HCEC 1CT (cell line): ENCODE measurements at regions not wholly inside any gene's neighbourhood (a gene's known extent, or its start where the extent isn't known, plus 50 kb on each side); places are given as distances from the start of the nearest gene placed in this dataset.

Source experiments
- DNase-seq: peaks from one replicate; pipeline ENCODE4 v3.0.0-alpha.2; 2017

DNA sequence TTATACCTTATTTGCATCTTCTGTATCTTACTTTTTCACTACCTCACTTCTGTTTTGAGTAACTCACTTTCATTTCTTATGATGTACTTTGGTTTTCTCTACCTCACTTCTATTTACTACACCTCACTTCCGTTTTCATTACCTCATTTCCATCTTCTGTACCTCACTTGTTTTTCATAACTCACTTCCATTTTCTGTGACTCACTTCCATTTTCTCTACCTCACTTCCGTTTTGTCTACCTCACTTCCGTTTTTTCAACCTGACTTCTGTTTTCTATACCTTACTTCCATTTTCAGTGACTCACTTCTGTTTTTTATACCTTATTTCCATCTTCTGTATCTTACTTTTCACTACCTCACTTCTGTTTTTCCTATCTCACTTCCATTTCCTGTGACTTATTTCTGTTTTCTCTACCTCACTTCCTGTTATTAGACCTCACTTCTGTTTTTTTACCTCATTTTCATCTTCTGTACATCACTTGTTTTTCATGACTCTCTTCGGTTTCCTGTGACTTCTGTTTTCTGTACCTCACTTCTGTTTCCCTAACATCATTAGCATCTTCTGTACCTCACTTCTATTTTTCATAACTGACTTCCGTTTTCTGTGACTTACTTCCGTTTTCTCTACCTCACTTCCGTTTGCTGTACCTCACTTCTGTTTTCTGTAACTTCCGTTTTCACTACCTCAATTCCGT is 493.1 kb upstream of the AKR1E2 start:
- no peak for DNase-seq

DNA sequence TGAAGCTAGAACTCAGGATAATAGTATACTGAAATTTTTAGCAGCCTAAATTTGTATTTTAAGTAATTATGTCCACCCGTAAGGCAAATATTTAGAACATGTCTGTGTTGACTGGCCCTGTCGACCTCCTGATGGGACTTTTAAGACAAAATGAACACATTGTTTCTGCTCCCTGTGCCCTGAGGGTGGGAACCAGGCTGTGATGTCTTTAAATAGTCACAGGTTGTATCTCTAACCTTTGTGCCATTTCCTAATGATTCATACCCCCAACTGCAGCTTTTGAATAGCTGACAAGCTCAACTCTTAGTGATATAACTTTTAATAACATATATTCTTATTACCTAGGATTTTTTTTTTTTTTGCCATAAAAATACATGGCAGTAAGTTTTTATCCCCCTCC is 494.9 kb upstream of the AKR1E2 start:
- no peak for DNase-seq

- DNase-seq = no peak
These were observed 495.4 kb upstream of the AKR1E2 start for GRCh38 chr10:4330636-4331035.

DNA sequence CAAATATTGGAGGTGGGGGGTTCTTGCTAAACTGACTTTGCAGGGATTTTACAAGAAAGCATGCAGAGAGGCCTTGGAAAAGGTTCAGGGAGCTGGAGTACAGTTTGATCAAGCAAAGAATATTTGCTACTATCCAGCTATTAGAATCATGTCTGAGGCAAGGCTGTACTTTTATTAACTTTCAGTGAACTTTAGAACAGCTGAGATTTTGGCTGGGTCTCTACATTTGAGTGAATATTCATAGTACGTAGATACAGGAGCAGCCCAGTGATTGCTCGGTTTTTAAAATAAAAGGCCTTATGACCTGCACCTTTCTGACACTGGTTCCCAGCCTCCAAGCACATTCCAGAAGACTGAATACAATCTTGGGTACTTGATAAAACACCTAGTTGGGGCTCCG is 496.8 kb upstream of the AKR1E2 start:
- DNase-seq = no peak

DNA sequence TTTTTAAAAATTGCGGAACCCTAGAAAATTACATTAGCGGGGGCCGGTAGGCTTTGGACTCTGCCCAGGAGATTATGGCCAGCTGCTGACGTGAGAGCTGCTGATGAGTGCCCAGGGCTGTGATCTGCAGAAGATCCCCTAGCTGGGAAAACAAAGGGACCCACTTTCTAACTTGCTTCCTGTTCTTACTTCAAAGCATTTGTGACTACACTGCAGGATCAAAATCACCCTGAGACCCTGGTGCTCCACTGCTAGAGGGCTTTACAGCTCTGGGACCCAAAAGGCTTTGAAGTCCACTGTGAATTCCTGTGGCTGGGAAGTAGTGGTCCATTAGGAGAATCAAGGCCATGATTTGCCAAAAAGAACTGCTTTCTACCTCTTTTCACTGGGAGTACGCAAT is 499.4 kb upstream of the AKR1E2 start:
- DNase-seq = no peak

DNA sequence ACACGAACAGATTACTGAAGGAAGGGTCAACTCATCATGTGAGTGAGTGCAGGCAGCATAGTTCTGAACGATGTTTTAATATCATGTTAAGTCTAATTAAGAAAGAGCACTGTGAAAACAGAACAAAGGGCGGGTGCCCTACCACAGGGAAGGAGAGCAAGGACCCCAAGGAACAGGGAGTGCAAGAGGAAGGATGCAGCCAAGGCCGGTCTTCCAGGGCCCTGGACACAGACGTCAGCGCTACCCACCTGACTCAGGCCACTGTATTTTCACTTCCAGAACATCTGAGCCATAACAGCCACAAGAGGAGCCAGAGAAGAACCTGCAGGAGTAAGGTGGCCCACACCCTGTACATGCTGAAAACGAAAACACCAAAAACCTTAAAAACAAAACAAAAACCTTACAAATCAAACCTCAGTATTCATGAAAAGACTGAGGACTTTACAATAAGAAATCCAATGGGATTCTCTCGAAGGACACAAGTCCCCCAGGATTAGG is 506.1 kb upstream of the AKR1E2 start:
- DNase-seq = no peak

GRCh38 chr10:4316161-4316810 is 509.7 kb upstream of the AKR1E2 start:
- no peak for DNase-seq

GRCh38 chr10:4315551-4315950 is 510.5 kb upstream of the AKR1E2 start:
- DNase-seq = no peak

- no peak for DNase-seq
These were observed 513.0 kb upstream of the AKR1E2 start for GRCh38 chr10:4313051-4313450.

DNA sequence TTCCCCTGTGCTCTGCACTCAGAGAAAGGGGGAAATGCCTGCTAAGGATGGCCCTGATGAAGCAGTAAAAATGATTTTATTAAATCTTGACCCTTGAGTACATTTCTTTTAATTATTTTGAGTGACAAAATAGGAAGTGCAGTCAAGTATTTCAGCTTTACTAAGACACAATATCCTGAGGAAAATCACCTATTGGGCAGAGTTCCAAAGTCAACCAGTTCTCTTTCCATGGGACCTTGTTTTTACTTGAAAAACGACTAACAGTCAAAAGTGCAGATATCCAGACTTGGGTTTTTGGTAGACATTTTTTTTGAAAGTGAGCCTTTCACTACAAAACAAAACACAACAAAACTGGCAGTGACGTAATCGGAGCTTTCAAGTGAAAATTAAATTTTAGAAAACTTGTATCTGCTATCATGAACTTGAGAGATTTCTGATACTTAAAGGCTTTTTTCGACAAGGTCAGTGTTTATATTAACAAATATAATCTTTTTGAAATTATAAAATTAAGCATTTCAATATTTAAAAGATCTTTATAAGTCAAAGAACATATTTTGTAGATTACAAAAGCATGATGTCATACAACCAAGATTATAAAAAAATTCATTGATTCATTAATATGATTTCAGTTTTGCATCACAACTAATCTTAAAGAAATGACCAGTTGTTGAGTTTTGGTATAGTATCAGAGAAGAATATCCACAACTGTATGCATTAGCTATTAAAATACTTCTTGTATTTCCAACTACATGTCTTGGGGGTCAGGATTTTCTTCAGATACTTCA is 513.8 kb upstream of the AKR1E2 start:
- DNase-seq = no peak

- no peak for DNase-seq
These were observed 515.8 kb upstream of the AKR1E2 start for GRCh38 chr10:4310172-4310571.

- no peak for DNase-seq
These were observed 518.1 kb upstream of the AKR1E2 start for GRCh38 chr10:4307910-4308309.

GRCh38 chr10:4306871-4307270 is 519.1 kb upstream of the AKR1E2 start:
- no peak for DNase-seq

GRCh38 chr10:4303045-4303444 is 518.0 kb upstream of the KLF6 start:
- no peak for DNase-seq

- DNase-seq = no peak
These were observed 516.5 kb upstream of the KLF6 start for GRCh38 chr10:4301291-4302045.

GRCh38 chr10:4296161-4296560 is 511.2 kb upstream of the KLF6 start:
- no peak for DNase-seq

DNA sequence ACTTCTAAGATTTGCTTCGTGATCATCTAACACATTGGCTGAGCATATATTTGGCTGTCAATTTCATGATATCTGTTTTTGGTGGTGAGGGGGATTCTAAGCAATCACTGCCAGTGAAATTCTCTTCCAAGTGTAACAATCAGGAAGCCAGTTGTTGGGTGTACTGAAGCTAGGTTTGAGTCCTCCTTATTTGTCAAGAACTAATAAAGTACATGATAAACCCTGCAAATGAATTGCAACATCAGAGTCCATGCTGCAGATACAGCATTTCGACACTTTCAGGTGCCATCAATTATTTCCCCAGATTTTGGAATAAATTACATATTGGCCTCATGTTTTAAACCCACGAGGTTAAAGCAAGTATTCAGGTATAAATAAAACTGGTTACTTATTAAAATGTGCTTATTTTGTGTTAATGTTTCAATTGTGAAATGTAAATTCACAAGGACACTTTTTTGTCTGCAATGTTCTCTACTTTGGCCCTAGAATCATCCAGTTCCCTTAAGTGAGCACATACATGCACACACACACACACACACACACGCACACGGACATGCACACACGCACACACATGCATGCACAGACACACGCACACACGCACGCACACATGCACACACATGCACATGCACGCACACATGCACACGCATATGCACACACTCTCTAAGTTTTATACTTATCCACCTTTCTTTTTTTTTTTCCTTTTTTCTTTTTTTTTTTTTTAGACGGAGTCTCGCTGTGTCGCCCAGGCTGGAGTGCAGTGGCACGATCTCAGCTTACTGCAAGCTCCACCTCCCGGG is 510.2 kb upstream of the KLF6 start:
- no peak for DNase-seq

- no peak for DNase-seq
These were observed 509.3 kb upstream of the KLF6 start for GRCh38 chr10:4294271-4294670.

GRCh38 chr10:4291990-4292389 is 507.0 kb upstream of the KLF6 start:
- no peak for DNase-seq

DNA sequence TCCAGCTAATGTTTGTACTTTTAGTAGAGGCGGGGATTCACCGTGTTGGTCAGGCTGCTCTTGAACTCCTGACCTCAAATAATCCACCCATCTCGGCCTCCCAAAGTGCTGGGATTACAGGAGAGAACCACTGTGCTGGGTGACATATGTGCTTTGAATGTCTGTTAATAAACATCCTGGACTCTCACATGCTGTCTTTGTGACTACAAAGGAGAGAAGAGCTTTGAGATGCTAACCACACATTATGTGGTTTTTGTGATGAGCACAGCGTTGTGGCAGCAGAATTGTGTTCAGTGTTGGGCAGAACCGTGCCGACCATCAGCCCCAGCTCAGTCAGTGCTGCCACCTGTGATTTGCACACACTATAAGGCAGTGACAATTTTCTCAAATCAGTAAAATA is 500.1 kb upstream of the KLF6 start:
- peak; percentile 72 for DNase-seq

- peak; percentile 91 for DNase-seq
These were observed 499.0 kb upstream of the KLF6 start for GRCh38 chr10:4283846-4284610.

DNA sequence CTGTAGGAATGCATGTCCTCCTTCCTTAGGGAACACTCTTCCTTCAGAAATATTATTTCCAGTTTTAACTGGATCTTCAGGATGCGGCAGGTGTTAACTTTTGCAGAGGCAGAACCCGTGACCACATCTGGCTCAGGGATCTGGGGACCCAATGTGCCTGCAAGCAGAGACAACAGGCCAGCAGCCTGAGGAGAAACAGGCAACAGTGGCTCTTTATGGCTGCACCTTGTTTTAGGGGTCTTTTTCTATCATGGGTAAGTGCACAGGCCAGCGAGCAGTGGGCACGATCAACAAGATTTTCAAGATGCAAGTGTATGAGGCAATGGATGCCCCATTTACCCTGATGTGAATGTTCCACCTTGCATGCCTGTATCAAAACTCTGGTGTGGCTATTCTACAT is 497.5 kb upstream of the KLF6 start:
- no peak for DNase-seq
